Cardiac muscle cell (in vitro differentiated cells and primary cell): ENCODE measurements at regions not wholly inside any gene's neighbourhood (a gene's known extent, or its start where the extent isn't known, plus 50 kb on each side); places are given as distances from the start of the nearest gene placed in this dataset.
"Not testable (repeated sequence)": the region's sequence is repeated elsewhere in the genome, so short reads cannot be mapped to it uniquely, and the experiment has no call there.

Source experiments
- DNase-seq, 2 donors: peaks; one replicate each; pipeline versions ENCODE4 v3.0.0 to v3.0.0-alpha.2; 2010 to 2017; ENCODE audit warnings: low read depth in 1 of 2, low spot score in 1 of 2
- H3K27ac ChIP-seq: fragments of 200-600 bp; sonication (generic); 2 replicates; pipeline ENCODE4 v1.5.1; 2016
- H3K27me3 ChIP-seq: fragments of 200-600 bp; sonication (generic); 2 replicates; pipeline ENCODE4 v1.6.0; 2016; ENCODE audit warnings: control low read depth
- H3K36me3 ChIP-seq: fragments of 200-600 bp; sonication (generic); 2 replicates; pipeline ENCODE4 v1.5.1; 2016; ENCODE audit warnings: control low read depth
- H3K4me1 ChIP-seq: fragments of 200-600 bp; sonication (generic); 2 replicates; pipeline ENCODE4 v1.8.1; 2017; ENCODE audit warnings: low read depth, mild to moderate bottlenecking, mixed run types
- H3K4me3 ChIP-seq: fragments of 200-600 bp; sonication (generic); 2 replicates; pipeline ENCODE4 v1.5.1; 2016; ENCODE audit warnings: mild to moderate bottlenecking
- H3K9me3 ChIP-seq: fragments of 200-600 bp; sonication (generic); 2 replicates; pipeline ENCODE4 v1.5.1; 2017; ENCODE audit warnings: low read depth, mild to moderate bottlenecking, control low read depth
- TF ChIP-seq, protein P1 (sequence below): IDR thresholded peaks from 2 replicates; pipeline ENCODE4 v1.5.1; 2012; ENCODE audit warnings: low read depth, mild to moderate bottlenecking, low read length

DNA sequence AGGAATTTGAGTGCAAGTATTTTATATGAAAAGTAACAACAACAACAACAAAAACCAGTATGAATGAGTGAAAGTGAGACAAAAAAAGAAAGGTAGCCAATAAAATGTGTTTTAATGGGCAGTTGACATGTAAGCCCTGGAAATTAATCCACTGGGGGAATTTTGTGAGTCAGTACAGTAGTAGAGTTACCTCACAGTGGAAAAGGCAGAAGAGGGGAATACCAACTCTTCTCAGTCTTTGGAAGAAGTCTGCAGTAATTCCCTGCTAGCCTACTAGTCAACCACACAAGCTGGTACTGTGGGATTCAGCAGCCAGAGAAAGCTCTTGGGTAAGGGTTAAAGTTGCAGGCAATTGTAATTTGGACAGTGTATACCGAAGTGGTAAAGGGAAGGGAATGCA lies 76.3 kb upstream of the IL15 start:
- Histone ChIP-seq H3K9me3 (no peaks in the 10 kb centered on the region), H3K4me1 (no peaks in the 10 kb centered on the region), H3K27me3 (no peaks in the 10 kb centered on the region), H3K36me3 (no peaks in the 10 kb centered on the region), H3K4me3 (no peak overlapping the region), H3K27ac (no peak overlapping the region)
- no peak for DNase-seq
- TF ChIP-seq, protein P1, sequence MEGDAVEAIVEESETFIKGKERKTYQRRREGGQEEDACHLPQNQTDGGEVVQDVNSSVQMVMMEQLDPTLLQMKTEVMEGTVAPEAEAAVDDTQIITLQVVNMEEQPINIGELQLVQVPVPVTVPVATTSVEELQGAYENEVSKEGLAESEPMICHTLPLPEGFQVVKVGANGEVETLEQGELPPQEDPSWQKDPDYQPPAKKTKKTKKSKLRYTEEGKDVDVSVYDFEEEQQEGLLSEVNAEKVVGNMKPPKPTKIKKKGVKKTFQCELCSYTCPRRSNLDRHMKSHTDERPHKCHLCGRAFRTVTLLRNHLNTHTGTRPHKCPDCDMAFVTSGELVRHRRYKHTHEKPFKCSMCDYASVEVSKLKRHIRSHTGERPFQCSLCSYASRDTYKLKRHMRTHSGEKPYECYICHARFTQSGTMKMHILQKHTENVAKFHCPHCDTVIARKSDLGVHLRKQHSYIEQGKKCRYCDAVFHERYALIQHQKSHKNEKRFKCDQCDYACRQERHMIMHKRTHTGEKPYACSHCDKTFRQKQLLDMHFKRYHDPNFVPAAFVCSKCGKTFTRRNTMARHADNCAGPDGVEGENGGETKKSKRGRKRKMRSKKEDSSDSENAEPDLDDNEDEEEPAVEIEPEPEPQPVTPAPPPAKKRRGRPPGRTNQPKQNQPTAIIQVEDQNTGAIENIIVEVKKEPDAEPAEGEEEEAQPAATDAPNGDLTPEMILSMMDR, result no peak

DNA sequence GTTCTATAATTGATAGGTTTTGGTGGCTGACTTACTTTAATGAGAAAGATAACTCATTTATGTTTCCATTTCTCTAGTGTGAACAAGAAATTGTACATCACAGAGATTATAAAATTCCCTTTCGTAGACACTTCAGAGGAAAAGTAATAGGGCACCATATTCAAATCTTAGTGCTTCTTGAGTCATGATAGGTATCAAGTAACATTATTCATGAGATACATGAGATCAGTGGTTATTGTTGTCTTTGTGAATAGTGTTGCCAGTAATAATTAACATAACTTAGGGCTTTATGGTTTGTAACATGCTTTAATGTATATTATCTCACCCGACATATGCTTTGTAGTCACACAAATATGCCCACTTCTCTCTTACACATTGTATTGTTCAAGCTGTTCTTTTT lies 73.7 kb upstream of the IL15 start:
- Histone ChIP-seq H3K36me3 (no peaks in the 10 kb centered on the region), H3K9me3 (no peaks in the 10 kb centered on the region), H3K27me3 (no peaks in the 10 kb centered on the region), H3K27ac (no peak overlapping the region), H3K4me3 (no peak overlapping the region), H3K4me1 (no peaks in the 10 kb centered on the region)
- no peak for DNase-seq
- TF ChIP-seq, protein P1, result no peak

DNA sequence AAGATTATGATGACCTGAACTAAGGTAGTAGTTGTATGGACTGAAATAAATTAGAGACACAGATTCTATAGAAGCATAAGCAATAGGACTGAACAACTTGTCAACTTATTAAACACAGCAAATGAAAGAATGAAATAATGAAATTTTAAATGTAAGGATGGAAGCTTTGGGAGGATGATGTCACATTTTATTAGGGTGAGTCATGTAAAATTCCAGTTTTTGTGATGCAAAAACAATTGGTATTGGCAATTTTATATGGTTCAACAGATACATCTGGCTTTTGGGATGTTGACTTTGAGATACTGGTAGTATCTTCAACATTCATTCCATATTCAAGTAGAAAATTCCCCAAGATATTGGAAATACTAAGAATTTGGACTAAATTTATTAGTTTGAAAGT lies 72.7 kb upstream of the IL15 start:
- no peaks in the 10 kb centered on the region for H3K36me3 ChIP-seq
- no peaks in the 10 kb centered on the region for H3K27me3 ChIP-seq
- H3K9me3 ChIP-seq, result no peaks in the 10 kb centered on the region
- TF ChIP-seq, protein P1, result no peak
- no peaks in the 10 kb centered on the region for H3K4me1 ChIP-seq
- H3K27ac ChIP-seq, result no peak overlapping the region
- DNase-seq, result no peak
- no peak overlapping the region for H3K4me3 ChIP-seq

DNA sequence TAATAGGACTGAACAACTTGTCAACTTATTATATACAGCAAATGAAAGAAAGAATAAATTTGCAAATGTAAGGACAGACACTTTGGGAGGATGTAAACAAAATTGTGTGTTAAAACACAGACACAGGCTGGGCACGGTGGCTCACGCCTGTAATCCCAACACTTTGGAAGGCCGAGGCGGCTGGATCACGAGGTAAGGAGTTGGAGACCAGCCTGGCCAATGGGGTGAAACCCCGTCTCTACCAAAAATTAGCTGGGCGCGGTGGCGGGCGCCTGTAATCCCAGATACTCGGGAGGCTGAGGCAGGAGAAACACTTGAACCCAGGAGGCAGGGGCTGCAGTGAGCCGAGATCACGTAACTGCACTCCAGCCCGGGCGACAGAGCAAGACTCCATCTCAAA lies 71.4 kb upstream of the IL15 start:
- H3K4me3 ChIP-seq, DNase-seq, H3K4me1 ChIP-seq, H3K36me3 ChIP-seq, H3K9me3 ChIP-seq, H3K27ac ChIP-seq, H3K27me3 ChIP-seq: not testable (repeated sequence)

DNA sequence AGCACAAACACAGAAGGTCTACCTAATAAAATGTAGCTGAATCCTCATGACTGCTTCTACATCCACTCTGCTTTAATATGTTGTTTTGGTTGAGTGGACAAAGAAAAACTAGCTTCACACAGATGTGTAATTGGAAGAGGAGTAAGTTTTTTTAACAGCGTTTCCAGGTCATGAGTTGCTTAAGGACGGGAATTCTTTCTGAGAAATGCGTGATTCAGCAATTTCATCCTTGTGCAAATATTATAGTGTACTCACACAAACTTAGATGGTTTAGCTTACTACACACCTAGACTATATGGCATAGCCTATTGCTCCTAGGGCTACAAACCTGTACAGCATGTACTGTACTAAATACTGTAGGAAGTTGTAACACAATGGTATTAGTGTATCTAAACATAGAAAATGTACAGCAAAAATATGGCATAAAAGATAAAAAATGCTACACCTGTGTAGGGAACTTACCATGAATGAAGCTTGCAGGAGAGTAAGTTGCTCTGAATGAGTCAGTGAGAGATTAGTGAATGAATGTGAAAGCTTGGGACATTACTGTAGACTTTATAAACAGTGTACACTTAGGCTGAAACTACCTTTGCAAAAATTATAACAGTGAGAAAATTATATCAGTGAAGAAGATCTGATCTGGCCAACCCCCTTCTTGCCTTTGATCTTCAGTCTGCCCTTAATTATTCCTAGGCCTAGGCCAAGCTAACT lies 70.8 kb upstream of the IL15 start:
- no peak overlapping the region for H3K27ac ChIP-seq
- no peak overlapping the region for H3K4me3 ChIP-seq
- DNase-seq, result no peak
- TF ChIP-seq, protein P1, result no peak
- no peaks in the 10 kb centered on the region for H3K36me3 ChIP-seq
- no peaks in the 10 kb centered on the region for H3K27me3 ChIP-seq
- no peaks in the 10 kb centered on the region for H3K9me3 ChIP-seq
- H3K4me1 ChIP-seq, result no peaks in the 10 kb centered on the region

DNA sequence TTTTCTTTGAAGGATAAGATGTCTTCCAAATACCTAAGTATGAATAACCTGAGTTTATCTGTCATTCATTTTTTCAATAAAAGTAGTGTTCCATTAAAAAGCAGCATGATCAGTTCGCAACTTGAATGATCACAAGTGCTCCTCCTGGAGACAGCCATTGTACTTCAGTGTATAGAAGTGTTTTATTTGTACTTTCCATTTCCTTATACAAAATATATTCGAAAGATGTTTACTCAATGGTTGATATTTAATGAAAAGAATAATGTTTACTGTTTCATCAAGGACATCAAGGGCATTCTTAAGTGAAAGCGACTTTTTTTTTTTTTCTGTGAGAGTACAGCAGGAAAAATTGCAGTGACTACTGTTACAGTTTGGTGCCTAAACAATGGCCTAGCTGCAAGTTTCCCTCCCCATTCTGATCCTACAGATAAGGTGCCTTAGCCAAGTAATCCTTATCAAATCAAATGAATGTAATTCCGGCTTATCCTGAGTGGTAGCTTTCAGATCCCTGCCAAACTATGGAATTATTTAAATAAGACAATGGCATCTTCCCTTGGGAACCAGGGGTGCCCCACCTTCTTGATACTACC lies 69.0 kb upstream of the IL15 start:
- Histone ChIP-seq H3K27ac (no peak overlapping the region), H3K27me3 (no peaks in the 10 kb centered on the region), H3K9me3 (no peaks in the 10 kb centered on the region), H3K4me3 (no peak overlapping the region), H3K36me3 (no peaks in the 10 kb centered on the region), H3K4me1 (no peaks in the 10 kb centered on the region)
- TF ChIP-seq, protein P1, result no peak
- DNase-seq, result no peak
